BLaER1 (cell line): ENCODE measurements at regions not wholly inside any gene's neighbourhood (a gene's known extent, or its start where the extent isn't known, plus 50 kb on each side); places are given as distances from the start of the nearest gene placed in this dataset.

Experiments
- H3K27ac ChIP-seq: shearing (Covaris generic); formaldehyde crosslinking; 2 replicates; pipeline ENCODE4 v1.8.1; 2022
- H3K27me3 ChIP-seq: shearing (Covaris generic); formaldehyde crosslinking; 2 replicates; pipeline ENCODE4 v1.8.1; 2022
- H3K36me3 ChIP-seq: shearing (Covaris generic); formaldehyde crosslinking; 2 replicates; pipeline ENCODE4 v1.8.1; 2022
- H3K4me1 ChIP-seq: shearing (Covaris generic); formaldehyde crosslinking; 2 replicates; pipeline ENCODE4 v1.8.1; 2022
- H3K4me2 ChIP-seq: shearing (Covaris generic); formaldehyde crosslinking; 2 replicates; pipeline ENCODE4 v1.8.1; 2022
- H3K4me3 ChIP-seq: shearing (Covaris generic); formaldehyde crosslinking; 2 replicates; pipeline ENCODE4 v1.8.1; 2022
- H3K9ac ChIP-seq: shearing (Covaris generic); formaldehyde crosslinking; 2 replicates; pipeline ENCODE4 v1.8.1; 2022
- H3K9me3 ChIP-seq: shearing (Covaris generic); formaldehyde crosslinking; 2 replicates; pipeline ENCODE4 v1.8.1; 2022
- H4K20me1 ChIP-seq: shearing (Covaris generic); formaldehyde crosslinking; 2 replicates; pipeline ENCODE4 v1.8.1; 2022
- Cebpa-rat ChIP-seq: shearing (Covaris generic); IDR thresholded peaks from 2 replicates; pipeline ENCODE4 v1.8.1; 2022

DNA sequence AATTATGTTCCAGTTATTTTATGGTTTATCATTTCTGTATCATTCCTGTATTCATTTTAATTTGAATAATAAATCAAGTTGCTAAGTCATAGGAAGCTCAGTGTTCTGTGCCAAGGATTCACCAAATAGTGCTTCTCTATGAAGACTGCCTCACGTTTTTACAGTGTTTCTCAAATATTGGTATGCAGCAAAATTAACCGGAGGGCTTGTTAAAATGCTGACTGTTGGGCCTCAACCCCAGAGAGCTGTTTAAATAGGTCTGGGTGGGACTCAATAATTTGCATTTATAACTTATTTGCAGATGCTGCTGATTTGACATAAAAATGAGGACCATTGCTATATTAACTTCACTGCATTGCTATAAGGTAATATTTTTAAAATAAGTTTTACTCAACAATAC lies 166.7 kb downstream of the TINAG start:
- Histone ChIP-seq H3K36me3 (no peaks in the 10 kb centered on the region), H3K4me1 (no peaks in the 10 kb centered on the region), H3K4me2 (no peak overlapping the region), H3K4me3 (no peak overlapping the region), H3K27ac (no peak overlapping the region), H3K27me3 (no peaks in the 10 kb centered on the region), H4K20me1 (no peaks in the 10 kb centered on the region), H3K9me3 (no peaks in the 10 kb centered on the region), H3K9ac (no peak overlapping the region)
- TF ChIP-seq Cebpa-rat, result no peak

DNA sequence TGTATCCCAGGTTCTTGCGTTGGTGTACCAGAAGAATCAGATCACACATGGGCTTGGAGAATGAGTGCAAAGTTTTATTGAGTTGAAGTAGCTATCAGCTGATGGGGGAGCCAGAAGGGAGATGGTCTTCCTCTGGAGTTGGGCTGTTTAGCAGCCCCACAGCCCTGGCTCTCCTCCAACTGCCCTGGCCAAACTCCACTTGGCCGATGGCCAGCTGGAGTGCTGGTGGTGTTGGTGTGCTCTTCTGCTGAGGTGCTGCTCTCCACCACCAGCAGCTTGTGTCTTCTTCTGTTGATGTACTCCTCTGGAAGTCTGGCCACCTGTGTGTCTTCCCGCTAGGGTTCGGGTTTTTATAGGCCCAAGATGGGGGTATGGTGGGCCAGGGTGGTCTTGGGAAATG lies 172.8 kb downstream of the TINAG start:
- no peak overlapping the region for H3K4me2 ChIP-seq
- H3K9ac ChIP-seq, result no peak overlapping the region
- no peaks in the 10 kb centered on the region for H4K20me1 ChIP-seq
- no peak for TF ChIP-seq Cebpa-rat
- no peaks in the 10 kb centered on the region for H3K36me3 ChIP-seq
- H3K4me1 ChIP-seq, result no peaks in the 10 kb centered on the region
- no peak overlapping the region for H3K27ac ChIP-seq
- H3K4me3 ChIP-seq, result no peak overlapping the region
- no peaks in the 10 kb centered on the region for H3K27me3 ChIP-seq
- no peaks in the 10 kb centered on the region for H3K9me3 ChIP-seq

DNA sequence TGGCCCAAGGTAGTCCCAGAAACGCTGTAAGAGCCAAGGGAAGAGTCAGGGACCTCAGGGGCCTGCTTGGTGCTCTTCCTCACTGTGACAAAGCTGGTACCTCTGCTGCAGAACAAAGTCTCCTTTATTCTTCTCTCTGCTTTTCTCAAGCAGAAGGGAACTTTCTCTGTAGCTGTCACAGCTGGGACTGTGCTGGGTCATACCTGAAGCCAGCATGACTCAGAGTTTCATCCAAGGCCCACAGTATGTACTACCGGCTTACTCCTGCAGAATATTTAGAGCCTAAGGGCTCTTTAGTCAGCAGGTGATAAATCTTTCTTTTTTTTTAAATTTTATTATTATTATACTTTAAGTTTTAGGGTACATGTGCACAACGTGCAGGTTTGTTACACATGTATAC lies 183.2 kb downstream of the TINAG start:
- no peak overlapping the region for H3K4me2 ChIP-seq
- H3K4me3 ChIP-seq, result no peak overlapping the region
- H3K36me3 ChIP-seq, result no peaks in the 10 kb centered on the region
- H3K4me1 ChIP-seq, result no peaks in the 10 kb centered on the region
- no peaks in the 10 kb centered on the region for H3K27me3 ChIP-seq
- no peak overlapping the region for H3K27ac ChIP-seq
- no peaks in the 10 kb centered on the region for H4K20me1 ChIP-seq
- no peak overlapping the region for H3K9ac ChIP-seq
- TF ChIP-seq Cebpa-rat, result no peak
- no peaks in the 10 kb centered on the region for H3K9me3 ChIP-seq

DNA sequence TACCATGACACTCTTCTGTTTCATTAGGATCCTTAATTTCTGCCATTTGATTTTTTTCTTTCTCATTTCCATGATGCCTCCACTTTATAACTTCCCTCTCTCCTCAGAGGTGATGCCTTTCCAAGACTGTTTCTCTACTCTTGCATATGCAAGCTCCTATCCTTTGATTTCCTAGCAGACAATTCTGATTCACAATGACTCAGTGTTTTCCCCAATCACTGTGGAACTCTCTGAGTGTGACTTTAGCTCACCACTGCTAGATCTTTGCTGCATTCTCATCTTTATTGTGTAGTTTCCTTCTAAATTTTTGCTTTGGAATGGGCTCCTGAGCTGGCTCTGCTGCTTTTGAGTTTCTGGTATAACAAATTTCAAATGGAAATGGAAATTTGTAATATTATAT lies 184.9 kb downstream of the TINAG start:
- Histone ChIP-seq H3K4me3 (no peak overlapping the region), H4K20me1 (no peaks in the 10 kb centered on the region), H3K4me1 (no peaks in the 10 kb centered on the region), H3K9ac (no peak overlapping the region), H3K27me3 (no peaks in the 10 kb centered on the region), H3K36me3 (no peaks in the 10 kb centered on the region), H3K9me3 (no peaks in the 10 kb centered on the region), H3K4me2 (no peak overlapping the region), H3K27ac (no peak overlapping the region)
- no peak for TF ChIP-seq Cebpa-rat

- H3K4me1 ChIP-seq, result no peaks in the 10 kb centered on the region
- peaks cover 9% of the 10 kb centered on the region for H3K9me3 ChIP-seq
- no peak overlapping the region for H3K9ac ChIP-seq
- no peak overlapping the region for H3K4me2 ChIP-seq
- no peaks in the 10 kb centered on the region for H4K20me1 ChIP-seq
- TF ChIP-seq Cebpa-rat, result no peak
- H3K27ac ChIP-seq, result no peak overlapping the region
- H3K36me3 ChIP-seq, result no peaks in the 10 kb centered on the region
- no peak overlapping the region for H3K4me3 ChIP-seq
- no peaks in the 10 kb centered on the region for H3K27me3 ChIP-seq
Observed at GRCh38 chr6:54503144-54503543, 194.9 kb downstream of the TINAG start.

GRCh38 chr6:54515013-54515412 lies 206.8 kb downstream of the TINAG start:
- Histone ChIP-seq H3K9me3 (no peaks in the 10 kb centered on the region), H3K4me3 (no peak overlapping the region), H3K4me2 (no peak overlapping the region), H3K36me3 (no peaks in the 10 kb centered on the region), H3K9ac (no peak overlapping the region), H4K20me1 (no peaks in the 10 kb centered on the region), H3K27ac (no peak overlapping the region), H3K4me1 (no peaks in the 10 kb centered on the region), H3K27me3 (no peaks in the 10 kb centered on the region)
- no peak for TF ChIP-seq Cebpa-rat

DNA sequence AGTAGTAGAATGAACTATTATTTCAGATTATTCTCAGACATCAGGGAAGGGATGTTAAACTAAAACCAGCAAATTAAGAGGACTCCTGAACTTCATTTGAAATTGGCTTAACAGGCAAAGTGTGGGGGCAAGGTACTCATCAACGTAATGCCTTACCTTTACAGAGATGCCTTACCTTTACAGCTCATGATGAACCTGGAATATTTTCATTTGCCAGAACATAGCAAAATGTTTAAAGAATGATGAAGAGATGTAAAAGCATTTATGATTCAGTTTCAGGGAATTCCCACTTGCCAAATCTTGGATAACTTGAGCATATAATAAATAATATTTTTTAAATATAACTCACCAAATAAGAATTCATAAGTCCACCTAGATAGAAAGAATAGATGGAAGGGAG lies 207.5 kb downstream of the TINAG start:
- H4K20me1 ChIP-seq, result no peaks in the 10 kb centered on the region
- H3K4me2 ChIP-seq, result no peak overlapping the region
- H3K4me3 ChIP-seq, result no peak overlapping the region
- TF ChIP-seq Cebpa-rat, result no peak
- no peaks in the 10 kb centered on the region for H3K9me3 ChIP-seq
- no peak overlapping the region for H3K9ac ChIP-seq
- H3K36me3 ChIP-seq, result no peaks in the 10 kb centered on the region
- H3K4me1 ChIP-seq, result no peaks in the 10 kb centered on the region
- no peak overlapping the region for H3K27ac ChIP-seq
- H3K27me3 ChIP-seq, result no peaks in the 10 kb centered on the region

DNA sequence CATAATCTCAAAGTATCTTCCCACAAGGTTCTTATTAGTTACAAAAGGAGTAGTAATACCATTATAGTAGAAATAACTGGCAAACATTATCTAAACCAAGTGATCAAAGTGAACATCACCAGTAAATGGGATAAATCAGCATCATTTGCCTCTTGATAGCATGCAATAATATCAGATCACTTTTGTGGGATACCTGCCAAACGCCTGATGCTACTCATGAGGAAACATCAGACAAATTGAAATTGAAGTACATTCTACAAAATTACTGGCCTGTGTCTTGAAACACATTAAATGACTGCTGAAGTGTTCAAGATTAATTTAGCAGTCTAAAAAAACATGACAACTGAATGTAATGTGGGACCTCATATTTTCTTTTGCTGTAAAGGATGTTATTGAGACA lies 208.1 kb downstream of the TINAG start:
- Histone ChIP-seq H3K27ac (no peak overlapping the region), H3K27me3 (no peaks in the 10 kb centered on the region), H3K4me1 (no peaks in the 10 kb centered on the region), H3K4me2 (no peak overlapping the region), H3K9ac (no peak overlapping the region), H3K36me3 (no peaks in the 10 kb centered on the region), H3K9me3 (no peaks in the 10 kb centered on the region), H4K20me1 (no peaks in the 10 kb centered on the region), H3K4me3 (no peak overlapping the region)
- TF ChIP-seq Cebpa-rat, result no peak

DNA sequence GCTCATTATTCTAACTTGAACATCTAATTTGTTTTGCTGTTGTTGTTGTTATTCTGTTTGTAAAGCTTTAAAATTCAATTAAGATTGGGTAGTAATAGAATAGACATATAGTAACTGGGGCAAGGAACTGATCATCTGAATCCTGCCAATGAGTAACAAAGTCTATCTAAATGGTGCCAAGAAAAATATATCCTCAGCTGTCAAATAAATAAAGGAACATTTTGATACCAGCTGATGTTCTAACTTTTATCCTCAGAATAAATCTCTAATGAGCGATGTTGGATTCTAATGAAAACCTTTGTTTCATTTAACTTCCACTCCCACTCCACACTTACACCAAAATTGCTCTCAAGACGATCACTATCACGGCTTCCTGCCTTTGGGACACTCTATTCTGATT lies 210.9 kb downstream of the TINAG start:
- H3K9me3 ChIP-seq, result no peaks in the 10 kb centered on the region
- H3K36me3 ChIP-seq, result no peaks in the 10 kb centered on the region
- no peaks in the 10 kb centered on the region for H3K27me3 ChIP-seq
- H3K4me2 ChIP-seq, result no peak overlapping the region
- H3K4me3 ChIP-seq, result no peak overlapping the region
- no peak overlapping the region for H3K27ac ChIP-seq
- H3K4me1 ChIP-seq, result no peaks in the 10 kb centered on the region
- H3K9ac ChIP-seq, result no peak overlapping the region
- no peak for TF ChIP-seq Cebpa-rat
- H4K20me1 ChIP-seq, result no peaks in the 10 kb centered on the region

DNA sequence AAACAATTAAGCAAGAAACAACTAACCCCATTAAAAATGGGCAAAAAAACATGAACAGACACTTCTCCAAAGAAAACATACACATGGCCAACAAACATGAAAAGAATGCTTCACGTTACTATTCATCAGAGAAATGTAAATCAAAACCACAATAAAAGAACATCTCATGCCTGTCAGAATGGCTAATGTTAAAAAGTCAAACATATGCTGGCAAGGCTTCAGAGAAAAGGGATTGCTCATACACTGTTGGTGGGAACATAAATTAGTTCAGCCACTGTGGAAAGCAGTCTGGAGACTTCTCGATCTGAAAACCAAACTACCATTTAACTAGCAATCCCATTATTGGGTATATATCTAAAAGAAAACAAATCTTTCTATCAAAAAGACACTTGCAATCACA lies 217.5 kb downstream of the TINAG start:
- H3K4me2 ChIP-seq, result no peak overlapping the region
- H3K27ac ChIP-seq, result no peak overlapping the region
- H3K27me3 ChIP-seq, result no peaks in the 10 kb centered on the region
- no peak overlapping the region for H3K4me3 ChIP-seq
- H4K20me1 ChIP-seq, result no peaks in the 10 kb centered on the region
- no peaks in the 10 kb centered on the region for H3K4me1 ChIP-seq
- no peak for TF ChIP-seq Cebpa-rat
- no peak overlapping the region for H3K9ac ChIP-seq
- no peaks in the 10 kb centered on the region for H3K36me3 ChIP-seq
- H3K9me3 ChIP-seq, result no peaks in the 10 kb centered on the region; the same call in 1 of the 2 replicates

- Histone ChIP-seq H3K36me3 (no peaks in the 10 kb centered on the region), H3K9me3 (no peaks in the 10 kb centered on the region), H3K27ac (no peak overlapping the region), H3K9ac (no peak overlapping the region), H3K4me3 (no peak overlapping the region), H3K4me1 (no peaks in the 10 kb centered on the region), H3K4me2 (no peak overlapping the region), H3K27me3 (no peaks in the 10 kb centered on the region), H4K20me1 (no peaks in the 10 kb centered on the region)
- no peak for TF ChIP-seq Cebpa-rat
Observed at GRCh38 chr6:54533567-54533966, 225.3 kb downstream of the TINAG start.
